Left hindlimb (tissue), 1 donor: ENCODE measurements at regions not wholly inside any gene's neighbourhood (a gene's known extent, or its start where the extent isn't known, plus 50 kb on each side); places are given as distances from the start of the nearest gene placed in this dataset.

Experiments used
- DNase-seq: peaks from one replicate; pipeline ENCODE4 v3.0.0-alpha.2; 2018

- no peak for DNase-seq
These were observed 152.1 kb downstream of the PTGER3 start for GRCh38 chr1:70895531-70895930.

- no peak for DNase-seq
These were observed 151.4 kb downstream of the PTGER3 start for GRCh38 chr1:70896224-70896623.

- DNase-seq, result no peak
These were observed 150.3 kb downstream of the PTGER3 start for GRCh38 chr1:70897273-70897672.

- no peak for DNase-seq
These were observed 147.9 kb downstream of the PTGER3 start for GRCh38 chr1:70899735-70900134.

GRCh38 chr1:70902211-70902610 is 145.4 kb downstream of the PTGER3 start:
- DNase-seq, result no peak

GRCh38 chr1:70906800-70907199 is 140.8 kb downstream of the PTGER3 start:
- no peak for DNase-seq

GRCh38 chr1:70907563-70908310 is 139.9 kb downstream of the PTGER3 start:
- DNase-seq, result no peak

GRCh38 chr1:70909262-70909822 is 138.3 kb downstream of the PTGER3 start:
- no peak for DNase-seq

- no peak for DNase-seq
These were observed 137.6 kb downstream of the PTGER3 start for GRCh38 chr1:70910013-70910412.

- no peak for DNase-seq
These were observed 135.8 kb downstream of the PTGER3 start for GRCh38 chr1:70911861-70912260.

GRCh38 chr1:70914224-70914623 is 133.4 kb downstream of the PTGER3 start:
- no peak for DNase-seq

- no peak for DNase-seq
These were observed 132.2 kb downstream of the PTGER3 start for GRCh38 chr1:70915258-70916033.

GRCh38 chr1:70916034-70916427 is 131.6 kb downstream of the PTGER3 start:
- no peak for DNase-seq

- no peak for DNase-seq
These were observed 127.8 kb downstream of the PTGER3 start for GRCh38 chr1:70919706-70920323.
